ENCODE measurements at regions not wholly inside any gene's neighbourhood (a gene's known extent, or its start where the extent isn't known, plus 50 kb on each side); places are given as distances from the start of the nearest gene placed in this dataset.
"Not testable (repeated sequence)": the region's sequence is repeated elsewhere in the genome, so short reads cannot be mapped to it uniquely, and the experiment has no call there.

DNA sequence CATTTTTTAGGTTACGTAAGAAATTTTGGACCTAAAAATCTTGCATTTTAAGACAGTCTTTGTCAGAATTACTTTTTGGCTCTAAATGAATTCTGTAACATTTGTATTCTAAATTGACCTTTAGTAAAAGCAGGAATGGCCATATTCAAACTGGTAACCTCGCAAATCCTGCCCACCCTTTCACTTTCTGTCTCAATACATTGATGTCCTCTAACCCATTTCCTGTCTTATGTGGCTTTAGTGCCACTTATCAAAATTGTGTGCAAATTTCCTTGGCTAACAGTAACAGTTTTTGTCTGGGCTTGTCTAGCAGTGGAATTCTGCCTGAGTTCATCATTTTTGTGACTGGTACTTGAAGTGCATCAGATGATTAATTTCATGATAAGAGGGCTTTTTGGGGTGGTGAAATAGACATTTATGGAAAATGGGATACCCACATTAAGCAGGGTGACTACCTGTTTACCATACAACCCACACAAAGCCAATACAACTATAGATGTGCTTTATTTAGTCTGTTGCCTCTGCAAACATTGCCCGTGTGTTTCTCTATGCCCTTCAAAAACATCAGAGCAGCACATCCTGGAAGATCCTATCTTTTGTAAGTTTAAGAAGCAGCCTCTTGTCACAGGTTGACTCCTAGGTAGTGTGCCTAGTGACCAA, 98.7 kb upstream of the FAM72C start:
- TF ChIP-seq, protein P1, sequence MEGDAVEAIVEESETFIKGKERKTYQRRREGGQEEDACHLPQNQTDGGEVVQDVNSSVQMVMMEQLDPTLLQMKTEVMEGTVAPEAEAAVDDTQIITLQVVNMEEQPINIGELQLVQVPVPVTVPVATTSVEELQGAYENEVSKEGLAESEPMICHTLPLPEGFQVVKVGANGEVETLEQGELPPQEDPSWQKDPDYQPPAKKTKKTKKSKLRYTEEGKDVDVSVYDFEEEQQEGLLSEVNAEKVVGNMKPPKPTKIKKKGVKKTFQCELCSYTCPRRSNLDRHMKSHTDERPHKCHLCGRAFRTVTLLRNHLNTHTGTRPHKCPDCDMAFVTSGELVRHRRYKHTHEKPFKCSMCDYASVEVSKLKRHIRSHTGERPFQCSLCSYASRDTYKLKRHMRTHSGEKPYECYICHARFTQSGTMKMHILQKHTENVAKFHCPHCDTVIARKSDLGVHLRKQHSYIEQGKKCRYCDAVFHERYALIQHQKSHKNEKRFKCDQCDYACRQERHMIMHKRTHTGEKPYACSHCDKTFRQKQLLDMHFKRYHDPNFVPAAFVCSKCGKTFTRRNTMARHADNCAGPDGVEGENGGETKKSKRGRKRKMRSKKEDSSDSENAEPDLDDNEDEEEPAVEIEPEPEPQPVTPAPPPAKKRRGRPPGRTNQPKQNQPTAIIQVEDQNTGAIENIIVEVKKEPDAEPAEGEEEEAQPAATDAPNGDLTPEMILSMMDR (tag by site-specific recombination; IDR thresholded peaks at IDR 0.05): not testable (repeated sequence)
- TF ChIP-seq, protein P2, sequence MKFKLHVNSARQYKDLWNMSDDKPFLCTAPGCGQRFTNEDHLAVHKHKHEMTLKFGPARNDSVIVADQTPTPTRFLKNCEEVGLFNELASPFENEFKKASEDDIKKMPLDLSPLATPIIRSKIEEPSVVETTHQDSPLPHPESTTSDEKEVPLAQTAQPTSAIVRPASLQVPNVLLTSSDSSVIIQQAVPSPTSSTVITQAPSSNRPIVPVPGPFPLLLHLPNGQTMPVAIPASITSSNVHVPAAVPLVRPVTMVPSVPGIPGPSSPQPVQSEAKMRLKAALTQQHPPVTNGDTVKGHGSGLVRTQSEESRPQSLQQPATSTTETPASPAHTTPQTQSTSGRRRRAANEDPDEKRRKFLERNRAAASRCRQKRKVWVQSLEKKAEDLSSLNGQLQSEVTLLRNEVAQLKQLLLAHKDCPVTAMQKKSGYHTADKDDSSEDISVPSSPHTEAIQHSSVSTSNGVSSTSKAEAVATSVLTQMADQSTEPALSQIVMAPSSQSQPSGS (tag by site-specific recombination; IDR thresholded peaks at IDR 0.05; ENCODE audit: low read depth): not testable (repeated sequence)
- TF ChIP-seq ZNF184 (tag by site-specific recombination; IDR thresholded peaks at IDR 0.05); ZNF776 (tag by site-specific recombination; IDR thresholded peaks at IDR 0.05; ENCODE audit: borderline replicate concordance); ZNF548 (tag by site-specific recombination; IDR thresholded peaks at IDR 0.05); SP2 (tag by site-specific recombination; IDR thresholded peaks at IDR 0.05); KLF9 (tag by site-specific recombination; IDR thresholded peaks at IDR 0.05; ENCODE audit: low read depth); YY1 (tag by site-specific recombination; IDR thresholded peaks at IDR 0.05); ZNF48 (tag by site-specific recombination; IDR thresholded peaks at IDR 0.05): not testable (repeated sequence)

Data from HEK293 (cell line).